Fibroblast of gingiva (primary cell): ENCODE measurements at regions not wholly inside any gene's neighbourhood (a gene's known extent, or its start where the extent isn't known, plus 50 kb on each side); places are given as distances from the start of the nearest gene placed in this dataset.
"Not testable (repeated sequence)": the region's sequence is repeated elsewhere in the genome, so short reads cannot be mapped to it uniquely, and the experiment has no call there.

ENCODE experiments used
- DNase-seq: peaks from one replicate; pipeline ENCODE4 v3.0.0-alpha.2; 2011; ENCODE audit warnings: low read depth

DNA sequence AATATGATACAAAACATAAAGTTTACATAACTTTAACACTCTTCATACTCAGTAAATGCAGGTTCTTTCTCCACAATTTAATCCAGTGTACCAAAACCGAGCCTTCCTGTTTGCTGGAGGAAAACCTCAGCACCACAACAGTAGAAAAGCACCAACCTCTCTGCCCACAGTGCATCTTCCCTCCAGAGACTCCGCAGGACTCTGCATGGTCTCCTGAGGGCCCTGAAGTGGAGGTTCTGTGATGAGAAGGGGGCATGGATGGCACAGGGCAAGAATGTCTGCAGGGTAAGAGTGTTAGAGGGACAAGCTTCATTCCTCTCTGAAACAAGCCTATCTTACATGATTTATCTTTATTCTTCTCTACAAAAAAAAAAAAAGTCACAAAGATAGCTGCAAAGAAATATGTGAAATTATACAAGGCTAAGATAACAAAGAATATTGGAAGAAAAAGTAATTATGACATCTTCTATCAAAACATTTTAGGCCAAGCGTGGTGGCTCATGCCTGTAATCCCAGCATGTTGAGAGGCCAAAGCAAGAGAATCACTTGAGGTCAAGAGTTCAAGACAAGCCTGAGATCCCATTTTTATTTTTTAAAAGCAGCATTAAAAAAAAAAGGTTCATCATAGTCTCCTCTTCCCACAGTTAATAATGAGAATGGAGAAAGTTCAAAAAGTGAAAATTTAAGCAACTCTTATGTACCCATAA is 102.0 kb downstream of the VPREB1 start:
- DNase-seq: no peak

- no peak for DNase-seq
Observed at GRCh38 chr22:22348127-22348814, 103.7 kb downstream of the VPREB1 start.

- no peak for DNase-seq
Observed at GRCh38 chr22:22348815-22349454, 104.3 kb downstream of the VPREB1 start.

- no peak for DNase-seq
Observed at GRCh38 chr22:22349455-22349836, 104.9 kb downstream of the VPREB1 start.

- no peak for DNase-seq
Observed at GRCh38 chr22:22351366-22351765, 106.8 kb downstream of the VPREB1 start.

DNA sequence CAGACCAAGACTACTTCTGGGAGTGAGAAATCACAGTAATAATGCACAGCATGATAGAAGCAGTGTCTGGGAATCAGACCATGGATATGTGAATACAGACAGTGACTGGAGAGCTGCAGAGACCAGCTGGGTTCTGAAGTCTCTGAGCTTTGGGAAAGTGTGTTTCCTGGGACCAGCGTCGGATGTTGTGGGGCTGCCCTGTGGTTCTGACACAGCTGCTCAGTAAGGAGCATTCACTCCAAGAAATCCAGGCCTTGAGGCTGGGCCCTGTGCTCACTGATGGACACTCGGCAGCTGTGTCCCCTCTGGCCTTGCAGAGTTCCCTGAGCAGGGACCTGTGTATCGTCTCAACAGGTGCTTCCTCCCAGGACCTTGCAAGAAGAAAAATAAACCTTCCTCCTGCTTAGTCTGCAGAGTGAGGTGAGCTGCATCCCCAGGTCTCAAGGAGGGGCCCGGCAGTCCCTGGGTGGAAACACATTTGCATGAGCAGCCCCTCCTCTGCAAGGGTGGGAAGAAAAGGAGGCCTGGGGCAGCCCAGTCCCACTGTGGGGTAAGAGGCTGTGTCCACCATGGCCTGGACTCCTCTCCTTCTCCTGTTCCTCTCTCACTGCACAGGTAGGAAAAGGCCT is 107.9 kb downstream of the VPREB1 start:
- no peak for DNase-seq

GRCh38 chr22:22355096-22355834 is 110.7 kb downstream of the VPREB1 start:
- no peak for DNase-seq

- DNase-seq: peak; percentile 35
Observed at GRCh38 chr22:22357024-22357883, 112.7 kb downstream of the VPREB1 start.

- no peak for DNase-seq
Observed at GRCh38 chr22:22358152-22358551, 113.6 kb downstream of the VPREB1 start.

DNA sequence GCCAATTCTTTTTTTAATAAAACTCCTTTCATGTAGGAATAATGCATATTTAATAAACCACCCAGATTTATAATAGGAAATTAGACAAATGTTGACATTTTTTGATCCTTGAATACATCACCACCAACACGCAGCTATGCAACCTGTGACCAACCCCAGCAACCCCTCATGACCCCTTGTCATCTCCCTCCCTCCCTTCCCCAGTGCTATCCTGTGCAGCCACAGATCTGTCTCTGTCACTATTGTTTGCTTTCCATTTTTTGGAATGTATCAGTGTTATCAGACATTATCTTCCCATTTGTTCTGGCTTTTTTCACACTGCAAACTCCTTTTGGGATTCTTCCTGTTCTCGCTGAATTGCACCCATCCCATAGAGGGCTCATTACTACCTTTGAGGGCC is 114.1 kb downstream of the VPREB1 start:
- DNase-seq: no peak

DNA sequence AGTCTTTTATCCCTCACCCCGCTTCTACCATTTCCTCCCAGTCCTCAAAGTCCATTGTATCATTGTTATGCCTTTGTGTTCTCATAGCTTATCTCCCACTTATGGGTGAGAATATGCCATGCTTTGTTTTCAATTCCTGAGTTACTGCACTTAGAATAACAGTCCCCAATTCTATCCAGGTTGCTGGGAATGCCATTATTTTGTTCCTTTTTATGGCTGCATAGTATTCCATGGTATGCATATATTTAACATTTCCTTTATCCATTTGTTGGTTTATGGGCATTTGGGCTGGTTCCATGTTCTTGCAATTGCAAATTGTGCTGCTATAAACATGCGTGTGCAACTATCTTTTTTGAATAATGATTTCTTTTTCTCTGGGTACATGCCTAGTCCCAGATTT is 114.9 kb downstream of the VPREB1 start:
- DNase-seq: no peak

DNA sequence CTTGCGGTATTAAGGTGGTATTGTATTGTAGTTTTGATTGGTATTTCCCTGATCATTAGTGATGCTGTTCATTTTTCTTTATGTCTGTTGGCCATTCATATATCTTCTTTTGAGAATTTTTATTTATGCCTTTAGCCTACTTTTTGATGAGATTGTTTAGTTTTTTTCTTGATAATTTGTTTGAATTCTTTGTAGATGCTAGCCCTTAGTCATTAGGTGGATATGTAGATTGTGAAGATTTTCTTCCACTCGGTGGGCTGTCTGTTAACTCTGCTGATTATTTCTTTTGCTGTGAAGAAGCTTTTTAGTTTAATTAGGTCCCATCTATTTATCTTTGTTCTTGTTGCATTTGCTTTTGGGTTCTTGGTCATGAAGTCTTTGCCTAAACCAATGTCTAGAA is 115.4 kb downstream of the VPREB1 start:
- no peak for DNase-seq

GRCh38 chr22:22362311-22362710 is 117.7 kb downstream of the VPREB1 start:
- no peak for DNase-seq

DNA sequence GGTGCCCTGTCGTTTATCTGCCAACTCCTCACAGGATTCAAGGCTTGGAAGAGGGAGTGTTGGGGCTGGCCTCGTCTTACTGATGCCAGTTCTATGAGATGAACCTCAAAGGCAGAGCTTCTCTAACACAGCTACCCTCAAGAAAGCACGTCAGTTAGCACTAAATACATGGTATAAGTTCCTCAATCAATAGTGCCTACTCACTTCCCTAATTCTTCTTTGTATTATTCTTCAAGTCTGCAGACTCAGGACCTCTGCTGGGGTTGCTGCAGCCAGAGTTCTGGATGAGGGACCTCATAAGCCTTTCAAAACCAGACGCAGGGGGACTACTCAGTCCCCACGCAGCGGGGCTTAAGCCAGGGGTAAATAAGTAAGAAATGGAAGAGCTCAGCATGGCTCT is 118.3 kb downstream of the VPREB1 start:
- no peak for DNase-seq

DNA sequence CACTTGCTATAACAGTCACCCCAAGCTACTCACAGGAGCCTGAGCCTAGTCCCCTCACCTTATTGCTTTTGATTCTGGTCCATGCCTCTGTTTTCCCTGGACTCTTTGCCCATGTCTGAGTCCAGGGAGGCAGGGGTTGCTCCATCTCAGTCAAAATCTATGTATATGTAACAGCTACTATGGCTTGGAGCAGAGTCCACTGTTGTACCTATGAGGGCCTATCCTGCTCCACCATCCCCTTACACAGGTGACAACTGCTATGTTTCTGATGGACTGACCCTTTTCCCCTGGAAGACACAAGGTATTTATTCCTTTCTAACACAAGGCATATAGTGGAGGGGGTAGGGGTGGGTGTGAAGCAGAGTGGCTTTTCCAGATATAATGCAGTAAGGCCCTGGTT is 119.6 kb downstream of the VPREB1 start:
- DNase-seq: no peak

- no peak for DNase-seq
Observed at GRCh38 chr22:22366537-22366936, 122.0 kb downstream of the VPREB1 start.

GRCh38 chr22:22368516-22368915 is 123.9 kb downstream of the VPREB1 start:
- DNase-seq: no peak

DNA sequence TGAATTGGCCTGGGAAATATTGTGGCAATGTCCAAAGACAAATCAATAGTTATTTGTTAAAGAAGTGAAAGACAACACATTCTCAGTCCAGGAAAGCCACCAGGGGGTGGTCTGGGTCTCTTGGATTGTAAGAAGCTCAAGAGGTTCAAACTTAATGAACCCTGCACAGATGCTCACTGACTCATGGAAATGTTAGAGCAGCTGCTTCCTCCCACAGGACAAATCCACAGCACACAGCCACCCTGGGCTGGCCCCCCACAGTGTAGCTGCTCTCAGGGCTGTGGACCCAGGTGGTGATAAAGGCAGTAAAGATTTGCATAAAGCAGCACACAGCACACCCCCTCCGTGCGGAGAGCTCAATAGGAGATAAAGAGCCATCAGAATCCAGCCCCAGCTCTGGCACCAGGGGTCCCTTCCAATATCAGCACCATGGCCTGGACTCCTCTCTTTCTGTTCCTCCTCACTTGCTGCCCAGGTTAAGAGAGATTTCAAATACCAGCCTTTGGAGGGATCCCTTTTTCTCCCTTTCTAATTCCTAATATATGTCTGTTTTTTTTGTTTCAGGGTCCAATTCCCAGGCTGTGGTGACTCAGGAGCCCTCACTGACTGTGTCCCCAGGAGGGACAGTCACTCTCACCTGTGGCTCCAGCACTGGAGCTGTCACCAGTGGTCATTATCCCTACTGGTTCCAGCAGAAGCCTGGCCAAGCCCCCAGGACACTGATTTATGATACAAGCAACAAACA is 124.8 kb downstream of the VPREB1 start:
- not testable (repeated sequence) for DNase-seq

- DNase-seq: no peak
Observed at GRCh38 chr22:22369964-22370270, 125.3 kb downstream of the VPREB1 start.

DNA sequence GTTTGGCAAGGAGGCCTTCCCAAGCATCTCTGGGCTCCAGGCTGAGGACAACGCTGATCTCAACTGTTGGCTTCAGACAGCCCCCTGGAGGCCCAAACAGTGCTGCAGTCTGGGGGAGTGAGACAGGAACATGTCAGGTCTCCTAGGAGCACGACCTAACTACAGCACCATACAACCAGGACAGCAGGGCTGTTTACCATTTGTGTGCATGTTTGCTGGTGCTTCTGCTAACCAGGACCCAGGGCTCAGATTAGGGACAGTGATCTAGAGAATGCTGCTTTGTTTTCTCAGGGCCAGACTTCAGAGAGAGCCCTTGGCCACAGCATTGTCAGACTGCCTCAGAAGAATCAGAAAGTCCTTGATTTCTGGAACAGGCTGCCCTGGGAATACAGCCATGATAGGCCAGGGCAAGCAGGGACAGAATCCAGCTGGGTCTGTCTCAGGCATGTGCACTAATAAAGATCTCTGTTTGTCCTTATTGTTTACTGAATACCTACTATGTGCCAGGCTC is 126.5 kb downstream of the VPREB1 start:
- no peak for DNase-seq
